ENCODE measurements at regions not wholly inside any gene's neighbourhood (a gene's known extent, or its start where the extent isn't known, plus 50 kb on each side); places are given as distances from the start of the nearest gene placed in this dataset.

- DNase-seq = no peak
Observed at GRCh38 chr5:93313672-93314071, 267.3 kb downstream of the NR2F1-AS1 start.

DNA sequence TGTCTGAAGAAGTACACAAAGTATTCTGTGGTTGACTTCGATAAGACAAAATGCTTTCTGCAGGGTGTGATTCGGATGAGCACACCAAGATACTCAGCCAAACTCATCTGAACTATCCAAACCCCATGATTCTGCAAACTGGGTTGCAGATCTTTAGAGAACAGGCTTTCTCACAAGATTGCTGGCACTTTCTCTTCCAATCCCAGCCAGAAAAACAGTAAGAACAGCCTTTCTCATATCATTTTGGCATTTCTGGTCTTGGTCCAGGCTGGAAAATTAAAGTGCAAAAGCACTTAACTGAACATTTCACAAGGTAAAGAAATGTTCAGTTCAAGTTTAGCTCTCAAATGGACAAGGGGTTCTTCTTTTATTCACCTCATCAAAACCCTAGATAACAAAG, 269.1 kb downstream of the NR2F1-AS1 start:
- DNase-seq = no peak

GRCh38 chr5:93307557-93307956, 273.5 kb downstream of the NR2F1-AS1 start:
- DNase-seq = no peak

- no peak for DNase-seq
Observed at GRCh38 chr5:93305984-93306383, 275.0 kb downstream of the NR2F1-AS1 start.

GRCh38 chr5:93304456-93305250, 276.4 kb downstream of the NR2F1-AS1 start:
- DNase-seq = no peak

GRCh38 chr5:93303291-93303691, 277.7 kb downstream of the NR2F1-AS1 start:
- no peak for DNase-seq

DNA sequence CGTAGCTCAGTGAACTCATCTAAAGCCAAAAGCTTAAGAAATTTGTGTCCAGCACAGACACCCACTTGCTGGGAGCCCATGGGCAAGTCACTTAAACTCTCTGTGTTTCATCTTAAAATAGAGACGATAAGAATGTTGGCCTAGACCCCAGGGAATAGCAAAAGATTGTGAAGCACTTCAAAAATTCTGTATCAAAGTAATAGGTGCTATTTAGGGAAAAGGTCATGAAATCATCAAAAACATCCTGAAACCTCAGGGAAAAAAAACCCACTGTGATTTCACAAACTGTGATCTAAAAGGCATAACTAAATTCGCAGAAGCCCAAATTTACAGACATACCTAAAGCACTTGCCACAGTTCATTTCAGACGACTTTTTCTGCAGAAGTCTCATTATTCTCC, 278.3 kb downstream of the NR2F1-AS1 start:
- no peak for DNase-seq

GRCh38 chr5:93300945-93301344, 280.1 kb downstream of the NR2F1-AS1 start:
- DNase-seq = no peak

GRCh38 chr5:93300309-93300923, 280.6 kb downstream of the NR2F1-AS1 start:
- no peak for DNase-seq

DNA sequence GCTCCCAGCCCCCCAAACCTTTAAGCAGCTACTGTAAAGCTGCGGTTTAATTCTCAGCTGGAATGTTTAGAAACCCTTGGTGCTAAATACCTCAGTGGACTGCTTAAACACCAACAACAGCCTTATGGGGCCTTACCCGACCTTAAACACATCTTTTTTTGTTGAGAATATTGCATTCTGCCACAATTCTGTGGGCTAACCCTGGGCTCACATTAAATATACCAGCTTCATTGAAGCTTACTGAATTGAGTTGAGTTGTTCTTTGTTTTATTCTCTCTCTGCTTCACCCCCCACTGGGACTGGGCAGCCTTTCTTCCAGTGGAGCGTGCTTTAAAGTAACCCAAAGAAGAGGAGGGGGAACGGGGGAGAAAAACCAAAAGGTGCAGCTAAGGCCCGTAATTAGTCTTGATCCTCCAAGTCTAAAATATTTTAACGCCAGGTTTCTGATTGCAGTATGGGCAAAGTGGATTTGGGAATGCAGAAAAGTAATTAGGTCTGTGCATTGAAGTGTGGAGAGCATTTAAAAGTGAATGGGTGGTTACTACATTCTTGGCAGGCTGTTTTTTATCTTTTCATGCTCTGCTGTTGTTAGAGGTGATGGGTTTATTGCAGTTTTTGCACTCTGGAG, 281.2 kb downstream of the NR2F1-AS1 start:
- DNase-seq = peak; percentile 62

DNA sequence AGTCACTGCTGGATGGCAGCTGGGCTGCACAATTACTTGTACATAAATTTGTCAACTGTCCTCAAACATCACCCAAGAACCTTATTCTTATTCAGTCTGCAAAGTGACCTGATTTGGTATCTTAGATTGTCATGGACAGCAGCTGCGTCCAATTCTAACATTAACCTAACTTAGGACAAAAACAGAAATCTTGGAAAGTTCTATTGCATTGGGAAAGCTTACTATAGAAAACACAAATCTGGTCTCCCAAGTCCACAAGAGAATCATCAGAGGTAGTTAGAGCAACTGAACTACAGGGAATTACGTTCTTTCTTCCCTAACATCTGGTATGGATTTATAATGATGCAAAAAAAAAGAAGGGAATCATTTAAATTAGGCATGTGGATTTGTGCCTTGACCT, 283.9 kb downstream of the NR2F1-AS1 start:
- no peak for DNase-seq

DNA sequence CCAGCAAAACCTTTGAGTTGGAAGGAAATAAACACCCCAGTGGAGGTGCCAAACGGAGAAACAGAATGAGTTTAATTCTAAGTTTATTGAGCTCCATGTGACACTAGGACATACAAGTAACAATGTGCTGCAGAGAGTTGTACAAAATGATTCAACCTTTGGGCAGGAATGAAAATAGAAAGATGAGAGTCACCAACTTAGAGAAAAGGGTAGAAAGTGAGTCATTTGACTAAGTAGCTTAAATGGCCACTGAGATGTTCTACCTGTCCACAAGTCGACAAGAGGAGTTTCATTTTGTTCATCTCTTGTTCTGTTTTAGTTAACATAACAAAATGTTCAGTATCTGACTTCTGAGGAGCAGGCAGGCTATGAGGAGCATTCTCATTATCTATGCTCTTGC, 284.7 kb downstream of the NR2F1-AS1 start:
- no peak for DNase-seq

GRCh38 chr5:93294996-93295395, 286.0 kb downstream of the NR2F1-AS1 start:
- DNase-seq = no peak

GRCh38 chr5:93294199-93294598, 286.8 kb downstream of the NR2F1-AS1 start:
- no peak for DNase-seq

GRCh38 chr5:93289942-93290341, 291.1 kb downstream of the NR2F1-AS1 start:
- DNase-seq = no peak

- DNase-seq = no peak
Observed at GRCh38 chr5:93285461-93285860, 295.6 kb downstream of the NR2F1-AS1 start.

DNA sequence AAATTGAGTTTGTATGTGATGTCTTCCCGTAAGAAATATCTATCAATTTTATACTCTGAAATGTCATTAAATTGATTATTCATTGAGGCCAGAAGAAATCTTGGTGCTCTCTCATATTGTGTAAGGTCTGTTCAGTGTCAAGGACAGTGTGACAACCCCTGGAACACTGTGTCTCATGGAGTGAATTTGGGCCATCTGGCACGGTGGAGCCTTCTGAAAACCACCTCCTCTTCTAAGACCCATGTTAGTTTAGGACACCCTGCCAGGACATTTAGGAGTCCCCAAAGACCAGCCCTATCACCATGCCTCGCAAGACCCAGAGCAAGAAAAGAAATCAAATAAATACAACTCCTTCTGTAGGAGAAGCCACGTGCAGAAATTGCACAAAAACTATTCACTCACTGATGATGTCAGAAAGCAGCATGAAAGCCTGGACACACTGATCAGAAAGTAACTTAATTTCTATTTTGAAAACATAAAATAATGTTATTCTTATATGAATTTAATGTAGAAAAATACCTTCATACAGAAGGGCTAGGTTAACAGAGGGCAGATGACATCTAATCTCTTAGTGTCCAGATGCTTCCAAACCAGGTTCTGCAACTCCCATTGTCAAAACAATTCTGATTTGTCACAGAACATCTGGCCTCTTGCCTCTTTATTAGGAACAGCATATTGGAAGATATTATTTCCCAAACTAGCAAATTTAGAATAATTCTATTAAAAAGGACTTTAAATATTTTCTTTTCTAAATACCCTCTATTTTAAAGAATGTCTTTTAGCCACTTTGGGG, 298.8 kb downstream of the NR2F1-AS1 start:
- DNase-seq = no peak

DNA sequence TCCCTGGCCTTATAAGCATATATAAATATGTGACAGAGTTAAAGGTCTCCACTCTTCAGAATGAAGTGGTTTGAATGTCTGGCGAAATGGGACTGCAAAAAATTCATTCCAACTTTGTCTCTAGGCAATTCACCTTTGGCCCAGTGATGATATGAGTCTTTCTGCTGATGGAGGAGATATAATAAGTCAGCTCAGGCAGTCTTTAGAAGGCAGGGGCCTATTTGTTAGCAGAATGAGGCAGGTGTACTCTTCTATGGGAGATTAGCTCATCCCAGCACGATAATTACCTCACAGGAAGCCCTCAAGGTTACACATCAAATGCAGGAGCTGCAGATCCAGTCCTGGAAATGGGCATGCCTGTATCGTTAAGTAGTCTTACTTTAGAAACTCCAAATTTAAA, 300.5 kb downstream of the NR2F1-AS1 start:
- no peak for DNase-seq

- no peak for DNase-seq
Observed at GRCh38 chr5:93279296-93279963, 301.6 kb downstream of the NR2F1-AS1 start.

GRCh38 chr5:93278896-93279295, 302.1 kb downstream of the NR2F1-AS1 start:
- DNase-seq = no peak

- no peak for DNase-seq
Observed at GRCh38 chr5:93277051-93277450, 304.0 kb downstream of the NR2F1-AS1 start.

- DNase-seq = no peak
Observed at GRCh38 chr5:93275376-93275775, 305.6 kb downstream of the NR2F1-AS1 start.
